Adipocyte (in vitro differentiated cells): ENCODE measurements at regions not wholly inside any gene's neighbourhood (a gene's known extent, or its start where the extent isn't known, plus 50 kb on each side); places are given as distances from the start of the nearest gene placed in this dataset.

Source experiments
- DNase-seq: peaks from one replicate; pipeline ENCODE4 v3.0.0-alpha.2; 2015; ENCODE audit warnings: low read depth
- H3K27me3 ChIP-seq: replicated peaks from 2 replicates; pipeline ENCODE4 v1.7.0; 2013; ENCODE audit warnings: mild to moderate bottlenecking, low read length, moderate library complexity; ENCODE audit not compliant: control insufficient read depth, insufficient read depth
- H3K36me3 ChIP-seq: 2 replicates; pipeline ENCODE4 v1.7.0; 2013; ENCODE audit warnings: low read length, mild to moderate bottlenecking, moderate library complexity; ENCODE audit not compliant: control insufficient read depth, insufficient read depth, severe bottlenecking
- H3K4me1 ChIP-seq: 2 replicates; pipeline ENCODE4 v1.7.0; 2013; ENCODE audit warnings: mild to moderate bottlenecking, low read length, moderate library complexity; ENCODE audit not compliant: control insufficient read depth, insufficient read depth
- H3K4me3 ChIP-seq: 2 replicates; pipeline ENCODE4 v1.7.0; 2013; ENCODE audit warnings: mild to moderate bottlenecking, low read length, moderate library complexity
- H3K9ac ChIP-seq: 2 replicates; pipeline ENCODE4 v1.7.0; 2013; ENCODE audit warnings: mild to moderate bottlenecking, low read length, moderate library complexity
- H3K9me3 ChIP-seq: 2 replicates; pipeline ENCODE4 v1.7.0; 2013; ENCODE audit warnings: mild to moderate bottlenecking, low read length, moderate library complexity; ENCODE audit not compliant: control insufficient read depth

DNA sequence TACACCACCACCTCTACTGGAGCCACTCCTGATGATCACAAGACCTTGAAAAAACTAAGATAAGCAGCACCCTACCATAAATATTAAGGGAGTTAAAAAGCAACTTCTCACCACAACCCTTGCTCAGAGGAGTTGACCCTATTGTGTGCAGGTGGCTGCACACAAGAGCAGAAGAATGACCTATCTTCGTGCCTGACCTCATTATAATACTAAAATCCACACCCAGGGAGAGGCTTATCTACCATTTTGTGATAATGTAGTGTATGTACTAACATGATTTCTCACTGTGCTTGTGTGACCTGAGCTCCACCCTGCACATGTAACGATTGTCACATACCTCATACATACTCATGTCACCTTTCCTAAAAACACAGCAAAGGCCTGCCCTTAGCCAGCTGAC is 205.0 kb upstream of the MBL2 start:
- Histone ChIP-seq H3K27me3 (no peaks in the 10 kb centered on the region), H3K36me3 (no peaks in the 10 kb centered on the region), H3K9ac (no peak overlapping the region), H3K4me1 (no peaks in the 10 kb centered on the region), H3K4me3 (no peak overlapping the region), H3K9me3 (peaks cover 9% of the 10 kb centered on the region)
- DNase-seq: no peak

DNA sequence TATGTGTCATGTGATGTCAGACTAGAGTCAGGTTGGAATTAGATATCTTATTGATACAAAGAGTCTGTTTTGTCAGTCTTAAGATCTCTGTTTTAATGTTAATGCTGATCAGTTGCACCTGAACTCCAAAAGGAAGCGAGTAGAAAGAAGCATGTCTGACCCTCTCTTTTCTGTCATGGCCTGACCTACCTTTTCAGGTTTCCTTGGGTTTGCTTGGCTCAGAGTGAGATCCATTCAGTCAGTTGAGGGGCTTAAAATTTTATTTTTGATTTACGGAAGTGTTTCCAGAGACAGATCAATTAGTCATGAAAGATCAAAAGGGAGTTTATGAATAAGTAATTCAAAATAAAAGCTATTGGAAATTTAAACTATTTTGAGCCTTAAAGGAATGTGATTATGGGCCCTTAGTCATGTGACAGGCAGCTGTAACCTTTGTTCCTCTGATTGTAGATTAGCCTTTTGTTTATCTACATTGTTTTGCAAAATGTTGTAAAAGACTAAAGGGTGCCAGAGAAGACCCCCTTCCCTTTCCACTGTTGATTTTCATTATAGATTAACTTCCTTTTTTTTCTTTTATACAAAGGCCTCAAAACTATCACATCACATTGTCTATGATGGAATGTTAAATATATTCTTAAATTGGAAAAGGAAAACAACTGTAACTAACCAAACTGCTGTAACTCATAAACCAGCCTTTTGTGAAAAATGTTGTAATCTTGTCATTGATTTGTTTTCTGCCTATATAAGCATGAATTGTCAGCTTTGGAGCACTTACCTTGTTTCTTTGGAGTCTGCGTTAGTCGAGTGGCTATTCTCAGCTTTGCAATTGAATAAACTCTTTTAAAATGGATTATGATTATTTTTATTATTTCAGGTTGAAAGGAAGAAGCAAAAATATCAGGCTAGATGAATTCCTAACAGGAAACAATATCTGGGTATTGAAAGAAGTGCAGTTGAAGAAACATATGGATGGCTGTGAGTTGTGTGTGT is 195.5 kb upstream of the MBL2 start:
- Histone ChIP-seq H3K9ac (no peak overlapping the region), H3K36me3 (no peaks in the 10 kb centered on the region), H3K4me3 (no peak overlapping the region), H3K9me3 (no peaks in the 10 kb centered on the region), H3K27me3 (no peaks in the 10 kb centered on the region), H3K4me1 (no peaks in the 10 kb centered on the region)
- no peak for DNase-seq

DNA sequence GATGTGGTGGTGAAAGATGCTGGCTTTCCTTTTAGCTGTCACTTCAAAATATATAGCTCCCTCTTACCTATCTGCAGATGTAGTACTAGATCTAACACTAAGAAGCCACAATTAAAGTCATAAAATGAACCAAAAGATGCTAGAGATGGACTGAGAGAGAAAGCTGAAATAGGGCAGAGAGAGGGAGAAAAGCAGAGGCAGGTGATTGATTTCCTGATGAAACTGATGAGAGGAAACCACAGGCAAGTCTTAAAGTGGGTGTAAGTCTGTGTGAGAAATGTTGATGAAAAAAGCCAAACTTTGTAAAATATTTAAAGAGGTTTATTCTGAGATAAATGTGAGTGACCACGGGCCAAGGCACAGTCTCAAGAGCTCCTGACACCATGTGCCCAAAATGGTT is 194.3 kb upstream of the MBL2 start:
- H3K9me3 ChIP-seq: no peaks in the 10 kb centered on the region
- no peaks in the 10 kb centered on the region for H3K4me1 ChIP-seq
- no peaks in the 10 kb centered on the region for H3K27me3 ChIP-seq
- H3K9ac ChIP-seq: no peak overlapping the region
- no peak overlapping the region for H3K4me3 ChIP-seq
- H3K36me3 ChIP-seq: no peaks in the 10 kb centered on the region
- DNase-seq: no peak

DNA sequence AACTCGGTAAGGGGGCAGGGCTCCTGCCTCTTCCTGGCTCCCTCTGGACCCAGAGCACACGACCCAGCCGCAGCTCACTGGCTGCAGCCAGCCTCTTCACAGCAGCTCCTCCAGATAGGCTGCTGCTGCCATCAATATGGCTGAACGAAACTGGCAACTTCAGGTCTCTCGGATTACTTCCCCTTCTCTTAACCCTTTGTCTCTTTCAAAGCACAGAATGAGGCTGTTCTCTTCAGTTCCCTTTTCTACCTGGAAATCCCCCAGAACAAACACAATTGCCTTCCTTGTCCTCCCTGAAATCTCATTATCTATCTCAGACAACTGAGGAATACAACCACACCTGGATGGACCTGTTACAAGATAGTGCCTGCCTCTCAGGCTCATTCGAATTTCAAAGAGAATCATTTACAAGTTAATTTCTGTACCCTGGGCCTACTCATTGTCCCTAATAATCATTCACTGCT is 193.4 kb upstream of the MBL2 start:
- no peaks in the 10 kb centered on the region for H3K27me3 ChIP-seq
- no peaks in the 10 kb centered on the region for H3K36me3 ChIP-seq
- no peak overlapping the region for H3K9ac ChIP-seq
- H3K9me3 ChIP-seq: no peaks in the 10 kb centered on the region
- no peak for DNase-seq
- H3K4me3 ChIP-seq: no peak overlapping the region
- H3K4me1 ChIP-seq: no peaks in the 10 kb centered on the region

DNA sequence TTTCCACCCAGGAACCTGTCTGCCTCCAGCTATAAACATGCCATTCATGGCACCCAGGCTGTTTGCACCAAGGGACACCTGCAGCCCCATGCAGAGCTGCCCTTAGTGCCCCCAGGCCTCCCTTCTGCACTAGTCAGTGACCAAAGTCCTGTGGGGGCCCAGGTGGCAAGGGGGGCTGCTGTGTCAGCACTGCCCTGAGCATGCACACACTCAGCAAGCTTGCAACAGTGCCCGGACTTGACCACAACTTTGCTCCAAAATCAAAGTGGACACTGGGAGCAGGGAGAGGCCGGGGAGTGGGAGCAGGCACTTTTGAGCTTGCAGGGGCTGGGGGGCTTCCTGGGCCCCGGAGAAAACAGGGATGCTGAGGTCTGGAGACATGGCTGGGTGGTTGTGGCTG is 192.9 kb upstream of the MBL2 start:
- Histone ChIP-seq H3K9ac (no peak overlapping the region), H3K4me3 (no peak overlapping the region), H3K27me3 (no peaks in the 10 kb centered on the region), H3K9me3 (no peaks in the 10 kb centered on the region), H3K4me1 (no peaks in the 10 kb centered on the region), H3K36me3 (no peaks in the 10 kb centered on the region)
- DNase-seq: no peak

DNA sequence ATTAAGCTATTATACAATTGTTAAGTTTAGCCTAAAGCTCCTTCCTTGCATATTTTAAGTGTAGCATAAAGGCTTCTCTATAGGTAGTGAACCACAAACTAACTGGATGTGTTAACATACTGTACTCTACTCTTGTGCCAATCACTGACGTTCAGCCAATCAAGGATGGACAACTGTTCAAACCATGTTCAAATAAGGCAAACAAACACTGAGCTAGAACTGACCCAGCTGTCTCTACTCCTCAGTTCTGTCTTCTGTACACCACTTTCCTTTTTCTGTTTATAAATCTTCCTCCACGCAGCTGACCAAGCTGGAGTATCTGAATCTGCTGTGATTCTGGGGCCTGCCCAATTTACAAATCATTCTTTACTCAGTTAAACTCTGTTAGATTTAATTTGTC is 188.7 kb upstream of the MBL2 start:
- Histone ChIP-seq H3K9me3 (no peaks in the 10 kb centered on the region), H3K9ac (no peak overlapping the region), H3K36me3 (no peaks in the 10 kb centered on the region), H3K27me3 (no peaks in the 10 kb centered on the region), H3K4me3 (no peak overlapping the region), H3K4me1 (no peaks in the 10 kb centered on the region)
- no peak for DNase-seq

DNA sequence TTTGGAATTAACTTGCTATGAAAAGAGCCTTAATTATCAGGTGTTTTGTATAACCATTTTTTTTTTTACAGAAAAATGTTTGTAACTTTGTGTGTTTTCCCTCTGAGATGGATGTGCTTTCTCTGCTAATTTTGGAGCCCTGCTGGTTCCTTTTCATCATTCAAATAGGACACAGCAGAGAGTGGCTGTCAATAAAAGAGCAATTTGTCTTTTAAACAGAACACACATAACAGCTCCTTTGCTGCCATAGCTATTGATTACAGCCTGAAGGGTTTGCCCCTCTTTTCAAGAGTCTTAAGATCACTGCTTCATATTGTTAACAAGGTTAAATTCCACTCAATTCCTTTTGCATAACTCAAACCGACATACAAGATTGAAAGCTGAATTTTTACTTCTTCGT is 187.2 kb upstream of the MBL2 start:
- no peaks in the 10 kb centered on the region for H3K9me3 ChIP-seq
- H3K4me3 ChIP-seq: no peak overlapping the region
- H3K27me3 ChIP-seq: no peaks in the 10 kb centered on the region
- no peaks in the 10 kb centered on the region for H3K4me1 ChIP-seq
- H3K36me3 ChIP-seq: no peaks in the 10 kb centered on the region
- H3K9ac ChIP-seq: no peak overlapping the region
- no peak for DNase-seq

DNA sequence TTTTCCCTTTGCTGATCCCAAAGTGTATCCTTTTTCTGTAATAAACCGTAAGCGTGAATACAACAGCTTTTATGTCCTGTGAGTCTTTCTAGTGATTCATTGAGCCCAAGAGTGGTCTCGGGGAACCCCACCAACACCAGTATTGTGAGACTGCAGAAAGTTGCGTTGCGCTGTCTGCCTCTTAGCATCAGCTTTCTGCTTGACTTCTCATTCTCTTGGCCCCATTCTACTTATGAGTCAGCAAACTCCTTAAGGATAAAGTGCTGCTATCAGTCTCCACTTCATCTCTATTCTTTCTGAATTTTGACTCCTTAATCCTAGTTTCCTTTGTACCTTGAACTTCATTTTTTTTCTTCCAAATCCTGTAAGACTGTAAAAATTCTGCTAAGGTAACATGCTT is 184.3 kb upstream of the MBL2 start:
- Histone ChIP-seq H3K9ac (no peak overlapping the region), H3K4me3 (no peak overlapping the region), H3K36me3 (no peaks in the 10 kb centered on the region), H3K27me3 (no peaks in the 10 kb centered on the region), H3K4me1 (no peaks in the 10 kb centered on the region), H3K9me3 (no peaks in the 10 kb centered on the region)
- peak; percentile 0 for DNase-seq

DNA sequence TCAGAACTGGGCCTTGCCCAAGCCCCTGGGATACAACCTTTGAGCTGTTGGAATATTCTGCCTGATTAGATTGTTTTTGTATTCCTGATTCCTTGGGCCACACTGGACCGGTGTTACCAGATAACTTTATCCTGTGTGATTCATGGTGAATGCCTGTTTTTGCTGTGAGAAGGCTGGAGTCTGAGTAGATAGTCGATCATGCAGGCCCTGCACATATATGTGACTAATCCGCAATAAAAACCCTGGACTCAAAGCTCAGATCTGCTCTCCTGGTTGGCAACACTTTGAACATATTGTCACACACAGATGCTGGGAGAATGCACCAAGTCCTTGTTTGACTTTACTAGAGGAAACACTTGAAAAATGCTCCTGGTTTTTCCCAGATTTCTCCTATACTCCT is 183.9 kb upstream of the MBL2 start:
- Histone ChIP-seq H3K27me3 (no peaks in the 10 kb centered on the region), H3K4me1 (no peaks in the 10 kb centered on the region), H3K4me3 (no peak overlapping the region), H3K36me3 (no peaks in the 10 kb centered on the region), H3K9me3 (no peaks in the 10 kb centered on the region), H3K9ac (no peak overlapping the region)
- no peak for DNase-seq

DNA sequence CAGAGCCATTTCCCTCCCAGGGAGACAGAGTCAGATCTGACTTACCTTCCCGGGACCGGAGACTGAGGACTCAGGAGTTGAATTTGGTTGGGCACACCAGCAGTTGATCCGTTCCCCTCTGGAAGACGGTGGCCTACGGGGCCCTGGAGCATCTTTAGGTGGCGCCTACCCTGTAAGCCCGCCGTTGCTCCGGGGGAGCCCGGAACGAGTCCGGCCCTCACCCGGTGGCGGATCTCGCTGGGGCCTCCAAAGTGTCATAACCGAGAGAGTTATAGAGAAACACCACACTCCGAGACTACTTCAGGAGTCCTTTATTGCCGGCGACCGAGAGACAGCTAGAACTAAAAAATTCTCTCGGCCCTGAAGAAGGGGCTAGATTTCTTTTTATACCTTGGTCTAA is 182.8 kb upstream of the MBL2 start:
- Histone ChIP-seq H3K4me3 (no peak overlapping the region), H3K27me3 (peaks cover 4% of the 10 kb centered on the region), H3K36me3 (no peaks in the 10 kb centered on the region), H3K4me1 (no peaks in the 10 kb centered on the region), H3K9ac (no peak overlapping the region), H3K9me3 (no peaks in the 10 kb centered on the region)
- no peak for DNase-seq

DNA sequence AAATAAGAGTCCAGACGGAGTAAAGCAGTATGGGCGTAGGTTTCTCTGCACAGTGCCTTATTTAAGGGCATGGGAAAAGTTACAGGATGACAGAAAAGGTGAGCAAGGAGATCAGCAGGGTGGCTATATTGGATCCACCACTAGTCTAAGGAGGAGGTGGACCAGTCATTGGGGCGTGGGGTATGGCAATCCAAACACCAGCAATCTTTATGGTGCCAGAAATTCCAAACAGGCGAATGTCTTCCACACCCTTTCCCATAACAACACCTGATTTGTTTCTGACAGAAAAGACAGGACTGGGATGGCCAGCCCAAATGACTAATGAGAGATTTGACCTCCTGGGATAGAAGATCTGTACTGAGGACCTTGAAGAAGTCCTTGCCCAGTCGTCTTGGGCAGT is 181.8 kb upstream of the MBL2 start:
- Histone ChIP-seq H3K36me3 (no peaks in the 10 kb centered on the region), H3K9ac (no peak overlapping the region), H3K4me3 (no peak overlapping the region), H3K4me1 (no peaks in the 10 kb centered on the region), H3K27me3 (peaks cover 12% of the 10 kb centered on the region), H3K9me3 (no peaks in the 10 kb centered on the region)
- DNase-seq: no peak
